Ovary (tissue), 7 donors: ENCODE measurements at regions not wholly inside any gene's neighbourhood (a gene's known extent, or its start where the extent isn't known, plus 50 kb on each side); places are given as distances from the start of the nearest gene placed in this dataset.

ENCODE experiments used
- DNase-seq, 5 donors: peaks; one replicate each; pipeline ENCODE4 v3.0.0-alpha.2; 2019 to 2020
- H3K27ac ChIP-seq, 2 donors: fragments of 200-600 bp; one replicate each; pipeline versions ENCODE4 v1.5.1 to v1.8.0; 2019 to 2022
- H3K27me3 ChIP-seq: fragments of 200-600 bp; one replicate; pipeline ENCODE4 v1.8.0; 2022
- H3K36me3 ChIP-seq: fragments of 200-600 bp; sonication (generic); one replicate; pipeline ENCODE4 v1.5.1; 2019
- H3K4me1 ChIP-seq: one replicate; pipeline ENCODE4 v1.8.1; 2013; ENCODE audit warnings: mild to moderate bottlenecking, moderate library complexity; ENCODE audit not compliant: insufficient read depth
- H3K4me3 ChIP-seq: fragments of 200-600 bp; sonication (generic); one replicate; pipeline ENCODE4 v1.5.1; 2017
- H3K9me3 ChIP-seq, 2 donors: fragments of 200-600 bp in 1 of 2; sonication (generic) in 1 of 2; one replicate each; pipeline versions ENCODE4 v1.5.1 to v1.8.1; 2013 to 2019; ENCODE audit warnings: mild to moderate bottlenecking in 1 of 2, moderate library complexity in 1 of 2
- EP300 ChIP-seq: sonication (generic); formaldehyde crosslinking; IDR thresholded peaks from one replicate; pipeline ENCODE4 v1.6.1; 2017; ENCODE audit warnings: antibody characterized with exemption
- POLR2A ChIP-seq: fragments of 450-650 bp; IDR thresholded peaks from one replicate; pipeline ENCODE4 v1.6.1; 2017; ENCODE audit warnings: antibody characterized with exemption, mild to moderate bottlenecking, moderate library complexity
- WGBS, 3 donors: extraction: QIAGEN DNeasy Blood & Tissue Kit in 1 of 3; methylation state at CpG; one replicate each; pipeline versions ENCODE4 v1.1.5 to v1.1.7; 2013 to 2017; 5-methylcytosine and 5-hydroxymethylcytosine counted together
- intact Hi-C, 4 donors: fragments of 100-400 bp; cut with DNase I; formaldehyde crosslinking; loops; one replicate each; pipeline versions ENCODE4 v1.11.0 to v1.15.1; 2022 to 2023
- TF ChIP-seq, protein P1 (sequence below), 3 donors: fragments of 450-650 bp in 2 of 3; fragments of 200-600 bp in 1 of 3; IDR thresholded peaks; one replicate each; pipeline versions ENCODE4 v1.5.1 to v1.8.0; 2016 to 2022; ENCODE audit warnings: antibody characterized with exemption in 3 of 3, mild to moderate bottlenecking in 1 of 3
- donor health status: DM: no; HTN: no; CAD: no; lungs with moderate emphysema.
- donor health status: DM: no; HTN: no; CAD: no.
- donor health status: Bipolar disorder and iron deficiency.
- donor health status: DM: no; HTN: no; CAD: no.
- donor health status: DM: yes; HTN: yes; CAD: no.

DNA sequence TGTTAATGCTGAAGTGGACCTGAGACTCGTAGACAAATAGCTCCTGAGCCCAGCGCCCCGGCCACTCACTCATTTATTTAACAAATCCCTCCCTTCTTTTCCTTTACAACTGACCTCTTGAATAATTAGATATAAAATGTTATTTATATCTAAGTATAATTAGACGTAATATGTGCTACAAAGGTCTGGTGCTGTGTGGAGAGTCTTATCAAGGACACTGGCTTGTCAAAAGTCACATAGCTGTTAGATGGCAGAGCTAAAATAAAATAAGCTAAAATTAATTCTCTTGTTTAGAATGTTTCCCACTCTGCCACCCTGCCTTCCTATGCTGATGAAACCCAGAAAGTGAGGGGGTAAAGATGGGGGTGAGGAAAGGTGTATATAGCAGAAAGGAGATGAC is 73.0 kb upstream of the FAM216B start:
- Histone ChIP-seq H3K4me1 (no peaks in the 10 kb centered on the region), H3K27me3 (no peaks in the 10 kb centered on the region), H3K4me3 (no peak overlapping the region), H3K27ac (no peak overlapping the region), H3K36me3 (no peaks in the 10 kb centered on the region), H3K9me3 (no peaks in the 10 kb centered on the region)
- no peak for DNase-seq
- WGBS, 3 donors = 88 to 91% (median 89%) methylated on average over 4 of the region's 4 CpGs
- intact Hi-C loops = no loop called here
- TF ChIP-seq, protein P1, sequence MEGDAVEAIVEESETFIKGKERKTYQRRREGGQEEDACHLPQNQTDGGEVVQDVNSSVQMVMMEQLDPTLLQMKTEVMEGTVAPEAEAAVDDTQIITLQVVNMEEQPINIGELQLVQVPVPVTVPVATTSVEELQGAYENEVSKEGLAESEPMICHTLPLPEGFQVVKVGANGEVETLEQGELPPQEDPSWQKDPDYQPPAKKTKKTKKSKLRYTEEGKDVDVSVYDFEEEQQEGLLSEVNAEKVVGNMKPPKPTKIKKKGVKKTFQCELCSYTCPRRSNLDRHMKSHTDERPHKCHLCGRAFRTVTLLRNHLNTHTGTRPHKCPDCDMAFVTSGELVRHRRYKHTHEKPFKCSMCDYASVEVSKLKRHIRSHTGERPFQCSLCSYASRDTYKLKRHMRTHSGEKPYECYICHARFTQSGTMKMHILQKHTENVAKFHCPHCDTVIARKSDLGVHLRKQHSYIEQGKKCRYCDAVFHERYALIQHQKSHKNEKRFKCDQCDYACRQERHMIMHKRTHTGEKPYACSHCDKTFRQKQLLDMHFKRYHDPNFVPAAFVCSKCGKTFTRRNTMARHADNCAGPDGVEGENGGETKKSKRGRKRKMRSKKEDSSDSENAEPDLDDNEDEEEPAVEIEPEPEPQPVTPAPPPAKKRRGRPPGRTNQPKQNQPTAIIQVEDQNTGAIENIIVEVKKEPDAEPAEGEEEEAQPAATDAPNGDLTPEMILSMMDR (IDR thresholded peaks at IDR 0.05) = no peak
- TF ChIP-seq EP300 = no peak
- no peak for TF ChIP-seq POLR2A

DNA sequence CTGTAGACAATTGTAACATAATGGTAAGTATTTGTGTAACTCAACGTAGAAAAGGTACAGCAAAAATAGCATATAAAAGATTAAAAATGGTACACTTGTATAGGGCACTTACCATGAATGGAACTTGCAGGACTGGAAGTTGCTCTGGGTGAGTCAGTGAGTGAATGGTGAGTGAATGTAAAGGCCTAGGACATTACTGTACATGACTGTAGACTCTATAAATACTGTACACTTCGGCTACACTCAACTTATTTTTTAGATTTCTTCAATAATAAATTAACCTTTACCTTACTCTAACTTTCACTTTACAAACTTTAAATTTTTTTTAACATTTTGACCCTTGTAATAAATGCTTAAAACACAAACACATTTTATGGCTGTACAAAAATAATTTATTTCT is 72.1 kb upstream of the FAM216B start:
- H3K4me1 ChIP-seq = no peaks in the 10 kb centered on the region
- no peak overlapping the region for H3K27ac ChIP-seq
- H3K27me3 ChIP-seq = no peaks in the 10 kb centered on the region
- WGBS, 3 donors = 91 to 94% (median 91%) methylated on average over 2 of the region's 2 CpGs
- intact Hi-C loops = no loop called here
- DNase-seq = no peak
- TF ChIP-seq EP300 = no peak
- no peak for TF ChIP-seq POLR2A
- TF ChIP-seq, protein P1 (IDR thresholded peaks at IDR 0.05) = no peak
- H3K4me3 ChIP-seq = no peak overlapping the region
- no peaks in the 10 kb centered on the region for H3K9me3 ChIP-seq
- no peaks in the 10 kb centered on the region for H3K36me3 ChIP-seq

DNA sequence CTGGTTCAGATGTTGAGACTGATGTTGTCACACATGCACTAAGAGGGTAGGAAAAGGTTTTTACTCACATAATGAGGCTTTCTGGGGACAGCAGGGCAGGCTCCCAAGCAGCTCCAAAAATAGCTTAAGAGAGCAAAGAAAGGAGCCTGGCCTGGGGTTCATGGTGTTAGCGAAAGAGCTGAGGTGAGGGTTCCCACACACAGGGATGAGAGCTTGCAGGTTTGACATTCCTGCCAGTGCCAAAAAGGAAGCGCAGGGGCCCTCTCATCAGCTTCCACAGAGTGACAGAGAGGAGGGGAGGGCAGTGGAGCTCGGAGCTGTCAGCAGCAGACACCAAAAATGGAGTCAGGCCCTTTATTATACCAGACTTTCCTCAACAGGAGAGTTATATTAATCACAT is 65.5 kb upstream of the FAM216B start:
- Histone ChIP-seq H3K36me3 (no peaks in the 10 kb centered on the region), H3K27ac (no peak overlapping the region), H3K4me3 (no peak overlapping the region), H3K9me3 (no peaks in the 10 kb centered on the region), H3K27me3 (no peaks in the 10 kb centered on the region), H3K4me1 (no peaks in the 10 kb centered on the region)
- intact Hi-C loops = no loop called here
- WGBS, 3 donors = 81 to 94% (median 85%) methylated on average over 3 of the region's 3 CpGs
- TF ChIP-seq, protein P1 (IDR thresholded peaks at IDR 0.05) = no peak
- no peak for DNase-seq

DNA sequence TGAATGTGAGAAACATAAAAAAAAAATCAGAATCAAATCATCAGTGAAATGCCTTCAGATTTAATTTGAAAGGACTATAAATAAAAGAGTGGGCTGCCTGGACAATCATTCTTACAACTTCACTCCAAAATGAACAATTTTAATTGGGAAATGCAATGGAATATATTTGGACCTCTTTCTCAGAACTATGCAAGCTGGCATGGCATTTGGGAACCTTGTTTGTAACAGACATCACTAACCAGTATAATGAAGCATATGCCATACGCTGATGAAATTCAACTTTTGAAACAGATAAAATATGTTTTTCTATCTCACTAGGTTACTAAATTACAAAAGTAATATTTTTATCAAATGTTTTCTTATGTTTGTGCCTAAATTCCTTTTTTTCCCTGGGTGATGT is 64.2 kb upstream of the FAM216B start:
- Histone ChIP-seq H3K4me3 (no peak overlapping the region), H3K27ac (no peak overlapping the region), H3K27me3 (no peaks in the 10 kb centered on the region), H3K9me3 (no peaks in the 10 kb centered on the region), H3K4me1 (no peaks in the 10 kb centered on the region), H3K36me3 (no peaks in the 10 kb centered on the region)
- intact Hi-C loops = no loop called here
- no peak for TF ChIP-seq POLR2A
- TF ChIP-seq EP300 = no peak
- TF ChIP-seq, protein P1 (IDR thresholded peaks at IDR 0.05) = no peak
- 45 to 97% (median 88%) methylated on average over 1 of the region's 1 CpG for WGBS, 3 donors
- no peak for DNase-seq
